ENCODE measurements at regions not wholly inside any gene's neighbourhood (a gene's known extent, or its start where the extent isn't known, plus 50 kb on each side); places are given as distances from the start of the nearest gene placed in this dataset.

DNA sequence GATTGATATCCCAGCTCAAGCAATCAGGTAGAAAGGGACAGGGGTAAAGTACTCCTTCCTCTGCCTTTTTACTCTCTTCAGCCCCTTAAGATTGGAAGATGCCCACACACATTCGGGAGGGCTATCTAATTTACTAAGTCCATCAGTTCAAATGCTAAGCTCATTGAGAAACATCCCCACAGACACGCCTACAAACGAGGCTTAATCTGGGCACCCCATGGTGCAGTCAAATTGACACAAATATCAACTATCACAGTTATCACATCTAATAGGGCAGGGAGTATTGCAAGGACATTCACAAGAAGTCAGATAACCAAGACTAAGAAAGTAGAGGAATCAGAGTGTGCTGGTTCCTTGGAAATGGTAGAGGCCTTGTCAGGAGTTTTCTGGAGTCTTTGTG lies 437.8 kb upstream of the AZI2 start:
- peaks cover 3% of the 10 kb centered on the region; the same call in 2 of the 3 replicates for H3K4me1 Mint-ChIP-seq
- ATAC-seq (no peak), DNase-seq (ENCODE audit: low spot score) (no peak)
- no peak overlapping the region for H3K27ac ChIP-seq (ENCODE audit: low read depth)
- H3K27ac Mint-ChIP-seq = no peak overlapping the region
- H3K4me2 ChIP-seq = no peak overlapping the region
- no peaks in the 10 kb centered on the region for H3K27me3 ChIP-seq (ENCODE audit: insufficient read depth)
- H3K27me3 Mint-ChIP-seq (ENCODE audit: insufficient read depth, low read depth, poor library complexity) = no peaks in the 10 kb centered on the region
- H3K9me2 ChIP-seq (ENCODE audit: insufficient read depth) = no peaks in the 10 kb centered on the region
- H3K4me3 ChIP-seq = no peak overlapping the region
- no peaks in the 10 kb centered on the region for H3K4me1 ChIP-seq (ENCODE audit: insufficient read depth)
- TF ChIP-seq ZNF114 (CRISPR knock-in tag; IDR thresholded peaks at IDR 0.05) = no peak
- no peak for TF ChIP-seq EZH2 (IDR thresholded peaks at IDR 0.05; ENCODE audit: low read depth, unreplicated experiment)
- TF ChIP-seq EZH2phosphoT487 (IDR thresholded peaks at IDR 0.05; ENCODE audit: unreplicated experiment) = no peak
- TF ChIP-seq, protein P1, sequence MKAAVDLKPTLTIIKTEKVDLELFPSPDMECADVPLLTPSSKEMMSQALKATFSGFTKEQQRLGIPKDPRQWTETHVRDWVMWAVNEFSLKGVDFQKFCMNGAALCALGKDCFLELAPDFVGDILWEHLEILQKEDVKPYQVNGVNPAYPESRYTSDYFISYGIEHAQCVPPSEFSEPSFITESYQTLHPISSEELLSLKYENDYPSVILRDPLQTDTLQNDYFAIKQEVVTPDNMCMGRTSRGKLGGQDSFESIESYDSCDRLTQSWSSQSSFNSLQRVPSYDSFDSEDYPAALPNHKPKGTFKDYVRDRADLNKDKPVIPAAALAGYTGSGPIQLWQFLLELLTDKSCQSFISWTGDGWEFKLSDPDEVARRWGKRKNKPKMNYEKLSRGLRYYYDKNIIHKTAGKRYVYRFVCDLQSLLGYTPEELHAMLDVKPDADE (IDR thresholded peaks at IDR 0.05) = no peak
- no peak for TF ChIP-seq STAT1 (IDR thresholded peaks at IDR 0.05; ENCODE audit: unreplicated experiment)
- no peak for TF ChIP-seq POLR2AphosphoS5 (IDR thresholded peaks at IDR 0.05; ENCODE audit: low read depth)
- TF ChIP-seq, protein P2, sequence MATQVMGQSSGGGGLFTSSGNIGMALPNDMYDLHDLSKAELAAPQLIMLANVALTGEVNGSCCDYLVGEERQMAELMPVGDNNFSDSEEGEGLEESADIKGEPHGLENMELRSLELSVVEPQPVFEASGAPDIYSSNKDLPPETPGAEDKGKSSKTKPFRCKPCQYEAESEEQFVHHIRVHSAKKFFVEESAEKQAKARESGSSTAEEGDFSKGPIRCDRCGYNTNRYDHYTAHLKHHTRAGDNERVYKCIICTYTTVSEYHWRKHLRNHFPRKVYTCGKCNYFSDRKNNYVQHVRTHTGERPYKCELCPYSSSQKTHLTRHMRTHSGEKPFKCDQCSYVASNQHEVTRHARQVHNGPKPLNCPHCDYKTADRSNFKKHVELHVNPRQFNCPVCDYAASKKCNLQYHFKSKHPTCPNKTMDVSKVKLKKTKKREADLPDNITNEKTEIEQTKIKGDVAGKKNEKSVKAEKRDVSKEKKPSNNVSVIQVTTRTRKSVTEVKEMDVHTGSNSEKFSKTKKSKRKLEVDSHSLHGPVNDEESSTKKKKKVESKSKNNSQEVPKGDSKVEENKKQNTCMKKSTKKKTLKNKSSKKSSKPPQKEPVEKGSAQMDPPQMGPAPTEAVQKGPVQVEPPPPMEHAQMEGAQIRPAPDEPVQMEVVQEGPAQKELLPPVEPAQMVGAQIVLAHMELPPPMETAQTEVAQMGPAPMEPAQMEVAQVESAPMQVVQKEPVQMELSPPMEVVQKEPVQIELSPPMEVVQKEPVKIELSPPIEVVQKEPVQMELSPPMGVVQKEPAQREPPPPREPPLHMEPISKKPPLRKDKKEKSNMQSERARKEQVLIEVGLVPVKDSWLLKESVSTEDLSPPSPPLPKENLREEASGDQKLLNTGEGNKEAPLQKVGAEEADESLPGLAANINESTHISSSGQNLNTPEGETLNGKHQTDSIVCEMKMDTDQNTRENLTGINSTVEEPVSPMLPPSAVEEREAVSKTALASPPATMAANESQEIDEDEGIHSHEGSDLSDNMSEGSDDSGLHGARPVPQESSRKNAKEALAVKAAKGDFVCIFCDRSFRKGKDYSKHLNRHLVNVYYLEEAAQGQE (IDR thresholded peaks at IDR 0.05; ENCODE audit: unreplicated experiment) = no peak
- no peak for TF ChIP-seq CREB1 (CRISPR knock-in tag; IDR thresholded peaks at IDR 0.05; ENCODE audit: low read depth)
- TF ChIP-seq NANOG (IDR thresholded peaks at IDR 0.05; ENCODE audit: borderline replicate concordance) = no peak
- no peak for TF ChIP-seq JUNB (IDR thresholded peaks at IDR 0.05; ENCODE audit: unreplicated experiment)
- TF ChIP-seq, protein P3, sequence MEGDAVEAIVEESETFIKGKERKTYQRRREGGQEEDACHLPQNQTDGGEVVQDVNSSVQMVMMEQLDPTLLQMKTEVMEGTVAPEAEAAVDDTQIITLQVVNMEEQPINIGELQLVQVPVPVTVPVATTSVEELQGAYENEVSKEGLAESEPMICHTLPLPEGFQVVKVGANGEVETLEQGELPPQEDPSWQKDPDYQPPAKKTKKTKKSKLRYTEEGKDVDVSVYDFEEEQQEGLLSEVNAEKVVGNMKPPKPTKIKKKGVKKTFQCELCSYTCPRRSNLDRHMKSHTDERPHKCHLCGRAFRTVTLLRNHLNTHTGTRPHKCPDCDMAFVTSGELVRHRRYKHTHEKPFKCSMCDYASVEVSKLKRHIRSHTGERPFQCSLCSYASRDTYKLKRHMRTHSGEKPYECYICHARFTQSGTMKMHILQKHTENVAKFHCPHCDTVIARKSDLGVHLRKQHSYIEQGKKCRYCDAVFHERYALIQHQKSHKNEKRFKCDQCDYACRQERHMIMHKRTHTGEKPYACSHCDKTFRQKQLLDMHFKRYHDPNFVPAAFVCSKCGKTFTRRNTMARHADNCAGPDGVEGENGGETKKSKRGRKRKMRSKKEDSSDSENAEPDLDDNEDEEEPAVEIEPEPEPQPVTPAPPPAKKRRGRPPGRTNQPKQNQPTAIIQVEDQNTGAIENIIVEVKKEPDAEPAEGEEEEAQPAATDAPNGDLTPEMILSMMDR (conservative IDR thresholded peaks at IDR 0.05; ENCODE audit: low read depth in 2 of 2) = no peak
- TF ChIP-seq, protein P4, sequence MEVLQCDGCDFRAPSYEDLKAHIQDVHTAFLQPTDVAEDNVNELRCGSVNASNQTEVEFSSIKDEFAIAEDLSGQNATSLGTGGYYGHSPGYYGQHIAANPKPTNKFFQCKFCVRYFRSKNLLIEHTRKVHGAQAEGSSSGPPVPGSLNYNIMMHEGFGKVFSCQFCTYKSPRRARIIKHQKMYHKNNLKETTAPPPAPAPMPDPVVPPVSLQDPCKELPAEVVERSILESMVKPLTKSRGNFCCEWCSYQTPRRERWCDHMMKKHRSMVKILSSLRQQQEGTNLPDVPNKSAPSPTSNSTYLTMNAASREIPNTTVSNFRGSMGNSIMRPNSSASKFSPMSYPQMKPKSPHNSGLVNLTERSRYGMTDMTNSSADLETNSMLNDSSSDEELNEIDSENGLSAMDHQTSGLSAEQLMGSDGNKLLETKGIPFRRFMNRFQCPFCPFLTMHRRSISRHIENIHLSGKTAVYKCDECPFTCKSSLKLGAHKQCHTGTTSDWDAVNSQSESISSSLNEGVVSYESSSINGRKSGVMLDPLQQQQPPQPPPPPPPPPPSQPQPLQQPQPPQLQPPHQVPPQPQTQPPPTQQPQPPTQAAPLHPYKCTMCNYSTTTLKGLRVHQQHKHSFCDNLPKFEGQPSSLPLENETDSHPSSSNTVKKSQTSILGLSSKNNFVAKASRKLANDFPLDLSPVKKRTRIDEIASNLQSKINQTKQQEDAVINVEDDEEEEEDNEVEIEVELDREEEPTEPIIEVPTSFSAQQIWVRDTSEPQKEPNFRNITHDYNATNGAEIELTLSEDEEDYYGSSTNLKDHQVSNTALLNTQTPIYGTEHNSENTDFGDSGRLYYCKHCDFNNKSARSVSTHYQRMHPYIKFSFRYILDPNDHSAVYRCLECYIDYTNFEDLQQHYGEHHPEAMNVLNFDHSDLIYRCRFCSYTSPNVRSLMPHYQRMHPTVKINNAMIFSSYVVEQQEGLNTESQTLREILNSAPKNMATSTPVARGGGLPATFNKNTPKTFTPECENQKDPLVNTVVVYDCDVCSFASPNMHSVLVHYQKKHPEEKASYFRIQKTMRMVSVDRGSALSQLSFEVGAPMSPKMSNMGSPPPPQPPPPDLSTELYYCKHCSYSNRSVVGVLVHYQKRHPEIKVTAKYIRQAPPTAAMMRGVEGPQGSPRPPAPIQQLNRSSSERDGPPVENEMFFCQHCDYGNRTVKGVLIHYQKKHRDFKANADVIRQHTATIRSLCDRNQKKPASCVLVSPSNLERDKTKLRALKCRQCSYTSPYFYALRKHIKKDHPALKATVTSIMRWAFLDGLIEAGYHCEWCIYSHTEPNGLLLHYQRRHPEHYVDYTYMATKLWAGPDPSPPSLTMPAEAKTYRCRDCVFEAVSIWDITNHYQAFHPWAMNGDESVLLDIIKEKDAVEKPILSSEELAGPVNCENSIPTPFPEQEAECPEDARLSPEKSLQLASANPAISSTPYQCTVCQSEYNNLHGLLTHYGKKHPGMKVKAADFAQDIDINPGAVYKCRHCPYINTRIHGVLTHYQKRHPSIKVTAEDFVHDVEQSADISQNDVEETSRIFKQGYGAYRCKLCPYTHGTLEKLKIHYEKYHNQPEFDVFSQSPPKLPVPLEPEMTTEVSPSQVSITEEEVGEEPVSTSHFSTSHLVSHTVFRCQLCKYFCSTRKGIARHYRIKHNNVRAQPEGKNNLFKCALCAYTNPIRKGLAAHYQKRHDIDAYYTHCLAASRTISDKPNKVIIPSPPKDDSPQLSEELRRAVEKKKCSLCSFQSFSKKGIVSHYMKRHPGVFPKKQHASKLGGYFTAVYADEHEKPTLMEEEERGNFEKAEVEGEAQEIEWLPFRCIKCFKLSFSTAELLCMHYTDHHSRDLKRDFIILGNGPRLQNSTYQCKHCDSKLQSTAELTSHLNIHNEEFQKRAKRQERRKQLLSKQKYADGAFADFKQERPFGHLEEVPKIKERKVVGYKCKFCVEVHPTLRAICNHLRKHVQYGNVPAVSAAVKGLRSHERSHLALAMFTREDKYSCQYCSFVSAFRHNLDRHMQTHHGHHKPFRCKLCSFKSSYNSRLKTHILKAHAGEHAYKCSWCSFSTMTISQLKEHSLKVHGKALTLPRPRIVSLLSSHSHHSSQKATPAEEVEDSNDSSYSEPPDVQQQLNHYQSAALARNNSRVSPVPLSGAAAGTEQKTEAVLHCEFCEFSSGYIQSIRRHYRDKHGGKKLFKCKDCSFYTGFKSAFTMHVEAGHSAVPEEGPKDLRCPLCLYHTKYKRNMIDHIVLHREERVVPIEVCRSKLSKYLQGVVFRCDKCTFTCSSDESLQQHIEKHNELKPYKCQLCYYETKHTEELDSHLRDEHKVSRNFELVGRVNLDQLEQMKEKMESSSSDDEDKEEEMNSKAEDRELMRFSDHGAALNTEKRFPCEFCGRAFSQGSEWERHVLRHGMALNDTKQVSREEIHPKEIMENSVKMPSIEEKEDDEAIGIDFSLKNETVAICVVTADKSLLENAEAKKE (CRISPR knock-in tag; IDR thresholded peaks at IDR 0.05) = no peak
- TF ChIP-seq ZNF331 (CRISPR knock-in tag; IDR thresholded peaks at IDR 0.05; ENCODE audit: low read depth) = no peak
- H2AFZ ChIP-seq = no peak overlapping the region
- H3K36me3 ChIP-seq (ENCODE audit: insufficient read depth) = no peaks in the 10 kb centered on the region
- H3F3A ChIP-seq (replicated peaks; ENCODE audit: low read depth) = no peaks in the 10 kb centered on the region
- H3K4me3 Mint-ChIP-seq = no peak overlapping the region
- no peaks in the 10 kb centered on the region for H3K9me3 Mint-ChIP-seq
- no peaks in the 10 kb centered on the region for H4K20me1 ChIP-seq (replicated peaks; ENCODE audit: insufficient read depth)
- no peaks in the 10 kb centered on the region for H3K36me3 Mint-ChIP-seq (ENCODE audit: low read depth)
- H3K79me2 ChIP-seq (replicated peaks; ENCODE audit: insufficient read depth) = no peaks in the 10 kb centered on the region
